B cell (primary cell): ENCODE measurements at regions not wholly inside any gene's neighbourhood (a gene's known extent, or its start where the extent isn't known, plus 50 kb on each side); places are given as distances from the start of the nearest gene placed in this dataset.

ENCODE experiments used
- ATAC-seq: fragments of 200-7000 bp; cut with Tn5 transposase; one replicate; pipeline ENCODE4 v1.10.0; 2021; ENCODE audit warnings: low read depth, mild to moderate bottlenecking, moderate number of reproducible peaks, moderate library complexity
- CTCF ChIA-PET: fragments of 350-600 bp; sonication (Branson Sonifier 250); formaldehyde crosslinking; loops from one replicate; lab custom pipeline; 2021; ENCODE audit warnings: antibody characterized with exemption, inconsistent platforms; lab: Charles Lee
- POLR2A ChIA-PET: fragments of 350-600 bp; sonication (Branson Sonifier 250); formaldehyde crosslinking; loops from one replicate; lab custom pipeline; 2021; ENCODE audit warnings: antibody characterized with exemption; lab: Charles Lee
- DNase-seq: peaks from one replicate; pipeline ENCODE4 v3.0.0; 2013
- H2AFZ ChIP-seq: 2 replicates; pipeline ENCODE4 v1.6.1; 2012; ENCODE audit warnings: mild to moderate bottlenecking, low read depth, low read length; ENCODE audit not compliant: insufficient read depth, poor library complexity, severe bottlenecking
- H3K27ac ChIP-seq, 2 donors: 1 replicate in 1 of 2; 2 replicates in 1 of 2; pipeline ENCODE4 v1.5.1; 2012 to 2013; ENCODE audit warnings: low read length in 2 of 2, mild to moderate bottlenecking in 2 of 2, moderate library complexity in 1 of 2
- H3K27me3 ChIP-seq, 4 experiments: fragments of 200-600 bp in 1 of 4; sonication (generic) in 1 of 4; replicated peaks in 1 of 4; 1 replicate in 2 of 4; 2 replicates in 2 of 4; pipeline versions ENCODE4 v1.6.1 to v1.7.0; 2013 to 2016; ENCODE audit warnings: low read length in 3 of 4, mild to moderate bottlenecking in 2 of 4, mixed read lengths in 1 of 4, moderate library complexity in 1 of 4; ENCODE audit not compliant: insufficient read depth in 4 of 4, control insufficient read depth in 3 of 4; ENCODE audit errors: control extremely low read depth in 1 of 4
- H3K36me3 ChIP-seq, 2 experiments: replicated peaks in 1 of 2; 1 replicate in 1 of 2; 2 replicates in 1 of 2; pipeline versions ENCODE4 v1.6.1 to v1.7.1; 2013; ENCODE audit warnings: low read length in 1 of 2; ENCODE audit not compliant: insufficient read depth in 2 of 2, control insufficient read depth in 1 of 2; ENCODE audit errors: control extremely low read depth in 1 of 2, extremely low read depth in 1 of 2
- H3K4me1 ChIP-seq, 2 donors: fragments of 200-600 bp in 1 of 2; sonication (generic) in 1 of 2; 1 replicate in 1 of 2; 2 replicates in 1 of 2; pipeline versions ENCODE4 v1.5.1 to v1.6.1; 2013 to 2017; ENCODE audit warnings: low read length in 2 of 2; ENCODE audit not compliant: control insufficient read depth in 2 of 2, insufficient read depth in 2 of 2
- H3K4me2 ChIP-seq: replicated peaks from 2 replicates; pipeline ENCODE3; 2012; ENCODE audit warnings: mild to moderate bottlenecking, low read depth, low read length; ENCODE audit not compliant: poor library complexity, severe bottlenecking
- H3K4me3 ChIP-seq, 5 experiments: fragments of 200-600 bp in 1 of 5; sonication (generic) in 1 of 5; 1 replicate in 3 of 5; 2 replicates in 2 of 5; pipeline versions ENCODE4 v1.5.1 to v1.7.0; 2011 to 2016; ENCODE audit warnings: low read length in 4 of 5, mild to moderate bottlenecking in 4 of 5, low read depth in 2 of 5, control low read depth in 1 of 5, moderate library complexity in 1 of 5; ENCODE audit not compliant: insufficient read depth in 1 of 5; ENCODE audit errors: control extremely low read depth in 1 of 5, extremely low read depth in 1 of 5
- H3K79me2 ChIP-seq: fragments of 200-600 bp; sonication (generic); one replicate; pipeline ENCODE4 v1.6.0; 2016; ENCODE audit warnings: low read length; ENCODE audit not compliant: control insufficient read depth, insufficient read depth
- H3K9ac ChIP-seq: fragments of 200-600 bp; sonication (generic); 2 replicates; pipeline ENCODE4 v1.6.1; 2017; ENCODE audit warnings: mild to moderate bottlenecking, low read length, moderate library complexity
- H3K9me3 ChIP-seq, 3 donors: one replicate each; pipeline versions ENCODE4 v1.6.1 to v1.7.1; 2013; ENCODE audit warnings: low read length in 2 of 3; ENCODE audit not compliant: control insufficient read depth in 2 of 3, insufficient read depth in 1 of 3; ENCODE audit errors: control extremely low read depth in 1 of 3
- H4K20me1 ChIP-seq: 2 replicates; pipeline ENCODE4 v1.6.0; 2012; ENCODE audit warnings: mild to moderate bottlenecking, low read length; ENCODE audit not compliant: insufficient read depth, control insufficient read depth, poor library complexity, severe bottlenecking
- H3K27ac Mint-ChIP-seq: one replicate; pipeline ENCODE4 v1.8.0; 2021; ENCODE audit warnings: mixed read lengths
- H3K27me3 Mint-ChIP-seq: one replicate; pipeline ENCODE4 v1.8.0; 2021; ENCODE audit warnings: mixed read lengths
- H3K4me1 Mint-ChIP-seq: one replicate; pipeline ENCODE4 v1.8.0; 2021; ENCODE audit warnings: mixed read lengths
- H3K4me3 Mint-ChIP-seq: one replicate; pipeline ENCODE4 v1.8.0; 2021; ENCODE audit warnings: mixed read lengths
- H3K9me3 Mint-ChIP-seq: one replicate; pipeline ENCODE4 v1.8.0; 2022; ENCODE audit warnings: mixed read lengths; ENCODE audit not compliant: insufficient read depth
- CTCF ChIP-seq: fragments of 200-600 bp; IDR thresholded peaks from one replicate; pipeline ENCODE4 v1.8.0; 2022; ENCODE audit warnings: antibody characterized with exemption, mild to moderate bottlenecking
- EZH2 ChIP-seq: IDR thresholded peaks from 2 replicates; pipeline ENCODE4 v1.6.1; 2012; ENCODE audit warnings: borderline replicate concordance, low read depth, mild to moderate bottlenecking, moderate library complexity, low read length; ENCODE audit not compliant: insufficient read depth, poor library complexity, severe bottlenecking
- WGBS: methylation state at CpG from one replicate; pipeline ENCODE4 v1.1.5; 2013; ENCODE audit warnings: missing lambda C conversion rate; ENCODE audit not compliant: insufficient coverage; 5-methylcytosine and 5-hydroxymethylcytosine counted together
- intact Hi-C: fragments of 100-400 bp; cut with micrococcal nuclease; formaldehyde crosslinking; loops from one replicate; pipeline ENCODE4 v1.10.0; 2022

GRCh38 chr13:44106266-44107152 lies 226.8 kb downstream of the LACC1 start:
- ATAC-seq (no peak), DNase-seq (no peak)
- Mint-ChIP-seq H3K9me3 (no peaks in the 10 kb centered on the region), H3K27ac (no peak overlapping the region), H3K4me3 (no peak overlapping the region), H3K4me1 (no peaks in the 10 kb centered on the region), H3K27me3 (peaks cover 19% of the 10 kb centered on the region)
- H3K27ac ChIP-seq = no peak overlapping the region
- peaks cover 0 to 2% (median 0%) of the 10 kb centered on the region in 3 donors for H3K9me3 ChIP-seq
- 96% methylated on average over 3 of the region's 6 CpGs for WGBS
- CTCF ChIA-PET = interaction anchor here (1.0 kb wide), 1 partner anchor 9 kb away, joined by 4 read pairs; no protein-coding TSS in a partner anchor
- H3K79me2 ChIP-seq = no peaks in the 10 kb centered on the region
- H3K36me3 ChIP-seq = no peaks in the 10 kb centered on the region
- no peak for TF ChIP-seq CTCF
- TF ChIP-seq EZH2 = no peak
- no peaks in the 10 kb centered on the region for H4K20me1 ChIP-seq
- no peak overlapping the region for H2AFZ ChIP-seq
- H3K4me1 ChIP-seq = no peaks in the 10 kb centered on the region
- intact Hi-C loops = no loop called here
- H3K4me2 ChIP-seq = no peak overlapping the region
- POLR2A ChIA-PET = no interaction called here
- peaks cover 0 to 3% (median 0%) of the 10 kb centered on the region in 4 experiments for H3K27me3 ChIP-seq
- H3K9ac ChIP-seq = no peak overlapping the region
- H3K4me3 ChIP-seq = no peak overlapping the region
